Globus pallidus (tissue), 1 donor: ENCODE measurements at regions not wholly inside any gene's neighbourhood (a gene's known extent, or its start where the extent isn't known, plus 50 kb on each side); places are given as distances from the start of the nearest gene placed in this dataset.
A peak's percentile ranks its signal among the peaks of the same experiment; 100 is the strongest.

ENCODE experiments used
- DNase-seq: peaks from one replicate; pipeline ENCODE4 v3.0.0-alpha.2; 2015; ENCODE audit warnings: low spot score

DNA sequence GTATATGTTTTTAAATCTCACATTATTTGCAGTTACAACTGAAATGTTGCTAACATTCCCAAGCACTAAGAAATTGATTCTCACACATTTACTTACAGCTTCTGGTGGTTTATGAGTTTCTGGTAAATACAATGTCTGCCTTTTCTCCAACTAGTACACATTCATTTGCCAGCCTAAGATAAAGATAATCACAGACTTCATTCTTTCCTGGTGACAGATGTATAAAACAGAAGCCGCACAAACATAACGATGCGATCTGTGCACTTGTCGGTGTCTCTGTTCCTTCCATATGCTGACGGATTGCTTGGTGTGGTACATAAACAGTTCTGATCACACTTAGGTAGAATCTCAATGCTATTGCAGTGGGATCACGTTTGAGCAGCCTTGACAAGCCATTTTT is 100.4 kb upstream of the DDX18 start:
- no peak for DNase-seq

DNA sequence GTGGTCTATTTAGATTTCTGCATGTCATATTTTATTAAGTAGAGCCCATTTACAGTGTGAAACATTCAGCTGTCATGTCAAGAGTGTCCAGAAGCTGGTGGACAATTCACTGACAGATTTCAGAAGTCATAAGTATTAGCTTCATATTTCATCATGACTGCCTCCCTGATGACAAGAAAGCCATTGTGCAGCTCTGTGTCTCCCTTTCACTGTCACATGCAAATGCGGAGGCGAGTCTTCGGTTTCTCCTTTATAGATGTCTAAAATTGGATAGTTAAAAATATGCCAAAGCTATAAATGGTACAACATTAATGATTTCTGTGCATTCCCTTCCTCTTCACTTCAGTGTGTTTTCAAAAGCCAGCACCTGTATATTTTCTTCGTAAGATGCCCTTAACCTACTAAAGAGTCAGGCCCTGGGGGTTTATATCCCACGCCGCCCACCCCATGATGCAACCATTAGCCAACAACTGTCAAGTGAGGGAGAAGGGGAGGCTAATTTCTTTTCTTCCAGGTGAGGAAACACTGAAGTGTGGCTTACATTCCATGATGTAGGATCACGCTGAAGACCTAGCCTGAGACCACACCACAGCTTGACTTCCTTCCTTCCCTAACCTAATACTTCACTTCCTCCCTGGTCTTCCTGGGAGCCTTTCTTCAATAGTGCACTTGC is 99.6 kb upstream of the DDX18 start:
- DNase-seq = no peak

DNA sequence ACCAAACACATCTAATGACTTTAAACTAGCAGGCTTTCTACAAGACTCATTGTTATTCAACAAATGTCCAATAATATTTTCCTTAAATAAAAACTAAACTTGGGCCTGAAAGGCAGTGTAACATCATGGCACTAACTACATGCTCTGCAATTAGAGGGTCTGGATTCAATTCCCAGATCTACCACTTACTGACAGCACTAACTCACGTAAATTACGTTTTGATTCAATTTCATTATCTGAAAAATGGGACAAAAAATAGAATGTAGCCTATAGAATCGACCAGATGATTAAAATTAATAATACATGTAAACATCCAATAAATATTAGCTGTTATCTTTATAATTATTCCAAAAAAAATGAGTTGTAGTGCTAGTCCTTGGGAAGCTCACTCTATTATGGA is 98.0 kb upstream of the DDX18 start:
- DNase-seq = no peak

DNA sequence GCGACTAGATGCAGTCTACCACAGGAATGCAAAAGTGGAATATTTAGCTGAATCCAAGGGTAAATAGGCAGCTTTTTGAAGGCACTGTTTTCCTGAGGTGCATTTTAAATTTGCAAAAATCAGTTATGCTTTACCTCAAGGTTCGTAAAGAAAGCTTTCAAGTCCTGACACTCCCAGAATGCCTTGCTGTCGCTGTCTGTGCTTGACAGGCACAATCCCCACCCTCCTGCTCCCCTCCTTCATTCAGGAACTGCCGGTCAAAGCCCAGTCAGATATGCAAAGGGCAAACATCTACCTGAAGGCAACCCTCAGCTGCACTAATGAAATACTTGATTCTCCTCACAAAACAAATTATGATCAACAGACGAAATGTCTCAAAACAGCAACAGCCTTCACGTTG is 97.4 kb upstream of the DDX18 start:
- DNase-seq = no peak

DNA sequence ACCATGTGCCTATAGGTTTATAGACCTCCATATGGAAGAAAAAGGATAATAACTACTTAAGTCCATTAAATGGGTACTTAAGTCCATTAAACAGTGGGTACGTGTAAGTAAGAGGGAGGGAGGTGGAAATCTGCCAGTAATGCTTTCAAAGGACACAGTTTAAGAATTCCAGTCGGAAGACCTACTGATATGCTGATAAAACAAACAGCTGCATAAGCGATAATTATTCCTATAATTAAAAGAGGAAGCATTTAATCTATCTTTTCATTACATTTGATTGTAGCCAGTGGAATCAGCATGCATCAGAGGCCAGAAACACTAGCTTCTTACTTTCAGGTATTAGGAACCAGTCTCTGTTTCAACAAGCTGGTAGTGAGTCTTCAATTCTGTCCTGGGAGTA is 96.4 kb upstream of the DDX18 start:
- DNase-seq = no peak

DNA sequence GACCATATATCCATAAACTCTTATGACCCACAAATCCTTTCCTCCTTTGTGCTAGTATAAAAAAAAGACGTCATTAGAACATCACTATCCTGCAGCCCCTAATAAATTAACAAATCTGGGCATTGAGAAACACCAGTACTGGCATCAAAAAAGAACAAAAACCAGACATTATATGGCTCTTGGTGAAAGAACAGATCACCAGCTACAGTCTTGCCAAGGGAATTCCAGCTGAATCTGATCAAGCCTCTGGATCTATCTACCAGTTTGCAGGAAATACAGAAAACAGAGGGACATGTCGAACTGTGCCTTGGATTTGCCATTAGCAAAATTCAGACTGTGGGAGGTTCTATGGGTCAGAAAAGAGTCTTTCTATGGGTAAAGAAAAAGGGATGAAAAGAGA is 93.7 kb upstream of the DDX18 start:
- DNase-seq = no peak

DNA sequence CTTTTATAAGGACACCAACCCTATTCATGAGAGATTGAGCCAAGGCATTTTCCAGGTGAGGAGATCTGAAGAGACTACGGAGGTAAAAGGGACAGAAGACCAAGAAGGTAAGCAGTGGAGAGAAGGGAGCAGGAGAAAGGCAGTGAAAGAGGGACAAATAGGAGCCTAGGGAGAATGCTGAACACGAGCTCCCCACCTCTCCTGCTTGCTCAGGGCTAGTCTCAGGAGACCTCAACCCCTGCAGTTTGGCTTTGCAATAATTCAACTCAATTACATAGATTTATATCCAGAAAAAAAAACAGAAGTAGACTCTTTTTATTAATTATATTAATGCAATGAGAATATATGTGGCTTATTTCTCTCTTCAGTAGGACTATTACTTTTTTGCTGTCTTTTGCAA is 91.0 kb upstream of the DDX18 start:
- DNase-seq = no peak

DNA sequence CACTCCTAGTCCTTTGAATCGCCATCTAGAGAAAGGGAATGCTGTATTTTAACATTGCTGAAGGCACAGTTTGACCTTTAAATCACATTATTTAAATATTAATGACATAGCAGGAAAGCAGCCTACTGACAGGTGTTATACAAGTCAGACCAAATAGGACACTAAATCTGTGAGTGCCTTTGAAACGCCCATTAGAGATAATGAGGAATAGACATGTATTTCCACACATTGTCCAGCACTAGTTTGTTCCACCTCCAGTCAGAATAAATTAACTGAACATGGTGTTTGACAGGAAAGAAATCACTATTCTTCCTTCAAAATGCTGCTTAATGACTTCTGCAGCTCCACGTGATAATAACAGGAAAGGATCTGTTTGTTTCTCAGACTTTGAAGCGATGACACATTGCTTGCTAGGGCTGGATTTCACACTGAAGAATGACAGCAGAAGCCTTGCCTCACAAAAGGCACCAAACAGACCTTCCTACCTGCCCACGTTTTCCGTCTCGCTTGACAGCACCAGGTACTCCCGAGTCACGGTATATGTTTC is 90.5 kb upstream of the DDX18 start:
- DNase-seq = no peak

DNA sequence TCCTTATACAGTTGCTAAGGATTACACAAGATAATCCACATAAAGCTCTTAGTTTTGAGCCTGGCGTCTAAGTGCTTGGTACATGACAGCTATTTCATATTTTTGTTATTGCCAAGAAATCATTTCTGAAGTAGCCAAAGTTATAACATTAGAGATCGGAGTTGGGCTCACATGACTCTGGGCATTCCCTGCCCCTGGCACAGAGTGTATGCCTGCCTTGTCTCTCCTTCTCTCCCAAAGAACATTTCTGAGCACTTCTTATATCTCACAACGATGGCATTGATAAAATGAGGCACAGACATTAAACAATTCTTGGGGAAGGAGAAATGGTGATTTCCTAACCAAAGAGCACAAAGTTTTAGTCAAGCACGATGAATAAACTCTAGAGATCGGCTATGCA is 87.7 kb upstream of the DDX18 start:
- no peak for DNase-seq

DNA sequence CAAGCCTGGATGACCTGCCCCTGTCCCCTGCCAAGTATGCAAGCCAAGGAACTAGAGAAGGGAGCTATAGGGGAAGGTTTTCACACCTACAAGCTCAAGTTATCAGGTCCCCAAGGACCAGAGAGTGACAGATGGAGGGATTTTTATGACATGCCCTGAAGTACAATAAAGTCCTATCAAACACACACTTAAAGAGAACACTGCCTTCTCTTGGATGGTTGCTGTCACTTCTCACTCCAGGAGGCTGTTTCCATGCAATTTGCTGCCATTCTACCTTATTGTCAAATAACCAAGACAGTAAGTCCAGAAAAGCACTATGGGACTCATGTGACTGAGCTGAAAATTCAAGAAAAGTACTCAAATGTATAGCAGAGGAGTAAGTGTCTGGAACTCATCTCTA is 76.6 kb upstream of the DDX18 start:
- no peak for DNase-seq

DNA sequence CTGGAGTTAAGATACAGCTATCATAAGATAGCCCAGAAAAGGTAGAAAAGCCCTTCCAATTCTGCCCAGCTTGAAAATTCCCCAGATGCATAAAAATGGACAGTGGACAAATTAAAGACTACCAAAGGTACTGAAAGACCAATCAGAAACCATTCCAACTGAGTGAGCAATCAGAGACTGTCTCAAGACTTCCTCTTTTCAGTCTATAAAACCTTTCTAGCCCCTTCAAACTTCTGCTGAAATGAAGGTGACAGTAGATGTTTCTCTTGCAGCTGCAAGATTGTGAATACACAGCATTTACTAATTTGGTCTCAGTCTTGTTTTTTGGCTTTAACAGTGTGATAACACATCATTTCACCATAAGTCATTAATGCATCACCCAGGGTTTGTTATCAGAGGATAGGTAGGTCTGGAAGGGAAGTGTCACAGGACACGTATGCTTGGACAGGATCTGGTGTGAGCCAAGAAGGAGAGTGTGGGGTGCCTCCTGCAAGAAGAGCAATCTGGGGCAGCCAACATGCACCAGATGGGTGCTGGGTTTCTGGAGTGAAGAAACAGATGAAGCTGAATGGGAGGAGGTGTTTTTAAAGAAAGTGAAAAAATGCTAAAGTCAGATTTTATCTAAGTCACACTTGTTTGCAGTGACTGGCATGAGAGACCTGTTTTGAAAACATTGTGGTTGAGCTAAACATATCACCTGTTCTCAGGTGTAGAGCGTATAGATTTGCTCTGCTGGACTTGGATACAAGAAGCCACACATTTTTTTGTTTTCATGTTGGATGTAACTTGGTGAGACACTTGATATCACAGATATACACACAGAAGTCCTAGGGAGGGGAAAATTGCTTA is 75.3 kb upstream of the DDX18 start:
- no peak for DNase-seq

DNA sequence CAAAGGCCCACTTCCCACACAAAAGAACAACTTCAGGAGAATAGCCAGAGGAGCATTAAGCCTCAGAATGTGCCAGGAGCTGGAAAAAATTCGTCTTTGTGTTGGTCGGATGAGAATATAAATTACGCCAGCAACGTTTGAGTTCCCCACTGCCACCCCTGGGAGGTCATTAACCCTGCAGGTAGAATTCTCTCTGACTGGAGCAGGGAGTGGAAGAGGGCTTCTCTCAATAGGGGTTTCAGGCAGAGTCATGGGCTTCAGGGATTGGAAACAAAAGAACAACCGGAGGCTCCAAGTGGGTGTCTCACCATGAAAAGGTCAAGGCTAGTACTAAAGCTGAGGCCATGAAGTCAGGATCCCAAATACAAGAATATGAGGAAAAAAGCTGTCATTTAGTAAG is 69.0 kb upstream of the DDX18 start:
- no peak for DNase-seq

DNA sequence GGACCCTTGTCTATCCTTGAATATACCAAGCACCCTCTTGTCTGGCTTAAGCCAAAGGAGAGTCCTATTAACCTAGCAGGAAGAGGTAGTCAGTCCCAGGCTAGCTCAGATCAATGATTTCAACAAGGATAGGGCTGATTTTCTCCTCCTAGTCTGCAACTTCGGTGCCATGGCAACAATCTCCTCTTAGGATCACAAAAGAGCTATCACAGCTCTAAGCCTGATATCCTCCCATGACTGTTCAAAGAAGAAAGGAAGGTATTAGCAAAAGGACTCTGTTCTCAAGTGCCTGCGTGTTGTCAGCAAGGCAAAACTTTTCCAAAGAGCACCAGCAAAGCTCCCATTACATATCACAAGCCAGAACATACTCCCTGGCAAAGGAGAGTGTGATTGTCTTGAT is 58.7 kb upstream of the DDX18 start:
- DNase-seq = no peak

DNA sequence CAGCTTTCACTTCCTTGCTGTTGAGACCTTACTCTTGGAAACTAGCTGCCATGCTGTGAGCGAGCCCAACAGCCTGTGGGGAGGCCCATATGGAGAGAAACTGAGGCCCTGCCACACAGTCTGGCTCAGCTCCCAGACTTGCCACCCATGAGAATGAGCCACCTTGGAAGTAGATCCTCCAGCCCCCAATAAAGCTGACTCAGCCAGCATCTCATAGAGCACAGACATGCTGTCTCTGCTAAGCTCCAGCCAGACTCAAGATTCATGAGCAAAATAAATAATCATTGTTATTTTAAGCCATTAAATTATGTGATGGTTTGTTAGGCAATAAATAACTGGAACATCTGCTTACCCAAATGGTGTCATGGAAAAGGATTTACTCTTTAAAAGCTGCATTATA is 53.6 kb upstream of the DDX18 start:
- no peak for DNase-seq

DNA sequence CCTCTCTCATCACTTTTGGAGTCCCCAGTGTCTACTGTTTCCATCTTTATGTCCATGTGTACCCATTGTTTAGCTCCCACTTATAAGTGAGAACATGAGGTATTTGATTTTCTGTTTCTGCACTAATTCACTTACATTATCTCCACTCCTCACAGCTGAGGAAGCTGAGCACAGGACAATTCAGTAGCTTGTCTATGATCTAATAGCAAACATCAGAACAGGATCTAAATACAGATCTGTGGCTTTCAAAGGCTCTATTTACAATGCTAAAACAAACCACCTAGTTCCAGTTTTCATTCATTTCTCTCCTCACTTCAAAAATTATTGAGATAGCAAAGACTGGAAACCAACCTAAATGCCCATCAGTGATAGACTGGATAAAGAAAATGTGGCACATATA is 52.0 kb upstream of the DDX18 start:
- no peak for DNase-seq

DNA sequence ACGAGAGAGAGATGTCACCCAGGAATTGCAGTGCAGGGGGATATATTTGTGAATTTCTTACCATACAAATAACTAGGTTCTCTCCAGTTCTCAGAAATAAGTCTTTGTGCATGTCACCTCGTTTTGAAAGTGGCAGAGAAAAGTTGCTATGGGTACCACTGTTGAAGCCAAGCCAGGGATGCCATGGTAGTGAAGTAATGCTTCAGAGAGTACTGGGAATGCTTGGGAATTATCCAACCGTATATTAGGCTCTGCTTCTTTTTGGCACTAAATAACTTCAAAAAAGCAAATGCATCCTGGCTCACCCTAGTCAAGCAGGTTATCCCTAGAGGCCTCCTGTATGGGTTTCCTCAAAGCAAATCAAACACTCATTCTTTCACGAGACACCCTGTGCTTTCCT is 50.7 kb upstream of the DDX18 start:
- peak; percentile 7 for DNase-seq
